Stimulated activated CD8-positive, alpha-beta memory T cell treated with anti-CD3 and anti-CD28 coated beads, Interleukin-7, amount 100 ng/mL, for 1 hour (primary cell): ENCODE measurements at regions not wholly inside any gene's neighbourhood (a gene's known extent, or its start where the extent isn't known, plus 50 kb on each side); places are given as distances from the start of the nearest gene placed in this dataset.

ENCODE experiments used
- DNase-seq, 2 donors: peaks; one replicate each; pipeline ENCODE4 v3.0.0-alpha.2; 2020; ENCODE audit warnings: low read depth in 2 of 2

GRCh38 chr5:61652916-61653315 is 320.9 kb downstream of the ZSWIM6 start:
- DNase-seq = no peak

GRCh38 chr5:61653807-61654580 is 321.9 kb downstream of the ZSWIM6 start:
- no peak for DNase-seq

GRCh38 chr5:61654876-61655275 is 322.8 kb downstream of the ZSWIM6 start:
- DNase-seq = no peak

- no peak for DNase-seq
These were observed 325.0 kb downstream of the ZSWIM6 start for GRCh38 chr5:61657010-61657409.

GRCh38 chr5:61657686-61658085 is 325.6 kb downstream of the ZSWIM6 start:
- no peak for DNase-seq

GRCh38 chr5:61658592-61659008 is 326.5 kb downstream of the ZSWIM6 start:
- DNase-seq = peak; percentile 60 to 78

- DNase-seq = no peak
These were observed 327.2 kb downstream of the ZSWIM6 start for GRCh38 chr5:61659221-61659696.

- DNase-seq = no peak
These were observed 330.6 kb downstream of the ZSWIM6 start for GRCh38 chr5:61662670-61663069.

- no peak for DNase-seq
These were observed 334.1 kb downstream of the ZSWIM6 start for GRCh38 chr5:61666064-61666621.

GRCh38 chr5:61667525-61668218 is 335.6 kb downstream of the ZSWIM6 start:
- DNase-seq = no peak

GRCh38 chr5:61669531-61669930 is 337.5 kb downstream of the ZSWIM6 start:
- no peak for DNase-seq

GRCh38 chr5:61670941-61671340 is 338.9 kb downstream of the ZSWIM6 start:
- no peak for DNase-seq

GRCh38 chr5:61673007-61673735 is 341.1 kb downstream of the ZSWIM6 start:
- DNase-seq = no peak

- no peak for DNase-seq
These were observed 342.3 kb downstream of the ZSWIM6 start for GRCh38 chr5:61674378-61674777.

GRCh38 chr5:61675015-61675692 is 343.1 kb downstream of the ZSWIM6 start:
- no peak for DNase-seq

- DNase-seq = no peak
These were observed 345.2 kb downstream of the ZSWIM6 start for GRCh38 chr5:61677220-61677619.

- DNase-seq = no peak
These were observed 346.9 kb downstream of the ZSWIM6 start for GRCh38 chr5:61678966-61679365.

GRCh38 chr5:61679562-61679961 is 347.5 kb downstream of the ZSWIM6 start:
- no peak for DNase-seq

- no peak for DNase-seq
These were observed 348.2 kb downstream of the ZSWIM6 start for GRCh38 chr5:61680247-61680646.

- DNase-seq = no peak
These were observed 351.1 kb downstream of the ZSWIM6 start for GRCh38 chr5:61683148-61683547.

GRCh38 chr5:61683926-61684325 is 351.9 kb downstream of the ZSWIM6 start:
- DNase-seq = no peak
